HG02973 (cell line): ENCODE measurements at regions not wholly inside any gene's neighbourhood (a gene's known extent, or its start where the extent isn't known, plus 50 kb on each side); places are given as distances from the start of the nearest gene placed in this dataset.
"Not testable (repeated sequence)": the region's sequence is repeated elsewhere in the genome, so short reads cannot be mapped to it uniquely, and the experiment has no call there.

Source experiments
- ATAC-seq: cut with Tn5 transposase; IDR thresholded peaks from one replicate; pipeline ENCODE4 v1.9.1; 2021; ENCODE audit warnings: moderate library complexity; ENCODE audit not compliant: unreplicated experiment

GRCh38 chr6:140185991-140186390 is 811.5 kb upstream of the CITED2 start:
- ATAC-seq: no peak

GRCh38 chr6:140183881-140184280 is 809.4 kb upstream of the CITED2 start:
- no peak for ATAC-seq

DNA sequence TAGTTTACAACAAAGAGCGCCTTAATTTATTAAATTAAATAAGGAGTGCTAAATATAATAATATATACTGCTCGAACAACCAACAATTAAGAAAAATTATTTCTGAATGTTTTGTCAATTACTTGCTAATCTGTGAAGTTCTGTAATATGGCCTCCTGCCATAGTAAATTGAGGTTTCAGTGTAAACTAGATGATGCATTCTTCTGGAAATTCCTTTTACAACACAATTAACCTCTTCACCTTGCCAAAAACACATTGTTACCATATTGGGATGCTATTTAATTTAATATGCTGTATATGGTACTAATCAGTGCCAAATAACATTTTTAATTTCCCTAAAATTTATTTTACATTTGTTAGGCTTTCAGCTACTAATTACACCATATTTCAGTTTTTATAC is 808.4 kb upstream of the CITED2 start:
- ATAC-seq: no peak

- no peak for ATAC-seq
Measured at GRCh38 chr6:140181876-140182275, 807.4 kb upstream of the CITED2 start.

DNA sequence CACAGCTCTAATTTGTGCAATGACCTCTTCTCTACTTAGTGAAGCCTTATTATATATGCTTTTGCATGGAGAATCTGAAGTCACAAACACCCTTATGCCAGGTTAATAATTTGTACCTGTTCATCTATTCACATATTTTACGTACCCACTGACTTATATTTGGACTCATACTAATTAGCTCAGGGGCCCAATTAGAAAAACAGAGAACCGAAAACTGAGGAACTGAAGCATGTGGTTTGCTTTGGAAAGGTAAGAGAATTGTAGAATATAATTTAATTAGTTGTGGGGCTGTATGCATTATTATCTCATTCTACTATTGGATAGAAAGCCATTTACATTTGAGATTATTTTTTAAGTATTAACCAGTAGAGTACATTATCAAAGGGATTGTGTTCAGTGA is 805.9 kb upstream of the CITED2 start:
- no peak for ATAC-seq

DNA sequence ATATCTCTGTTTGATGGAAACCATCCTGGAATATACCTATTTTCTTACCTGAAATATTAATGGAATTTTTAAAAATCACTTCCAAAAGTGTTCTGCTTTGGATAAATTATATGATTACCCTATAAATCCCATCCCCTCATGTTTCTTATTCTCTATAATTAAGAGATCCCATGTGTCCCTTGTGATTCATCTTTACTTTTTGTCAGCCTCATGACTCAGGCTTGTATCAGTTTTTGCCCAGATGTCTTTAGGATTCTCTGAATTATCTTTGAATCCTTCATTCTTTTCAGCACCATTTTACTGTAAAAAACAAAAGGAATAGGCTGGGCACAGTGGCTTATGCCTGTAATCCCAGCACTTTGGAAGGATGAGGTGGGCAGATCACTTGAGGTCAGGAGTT is 804.5 kb upstream of the CITED2 start:
- no peak for ATAC-seq

- no peak for ATAC-seq
Measured at GRCh38 chr6:140178520-140178919, 804.1 kb upstream of the CITED2 start.

GRCh38 chr6:140176306-140176705 is 801.9 kb upstream of the CITED2 start:
- no peak for ATAC-seq

- ATAC-seq: no peak
Measured at GRCh38 chr6:140175486-140175885, 801.0 kb upstream of the CITED2 start.

GRCh38 chr6:140174524-140174923 is 800.1 kb upstream of the CITED2 start:
- no peak for ATAC-seq

DNA sequence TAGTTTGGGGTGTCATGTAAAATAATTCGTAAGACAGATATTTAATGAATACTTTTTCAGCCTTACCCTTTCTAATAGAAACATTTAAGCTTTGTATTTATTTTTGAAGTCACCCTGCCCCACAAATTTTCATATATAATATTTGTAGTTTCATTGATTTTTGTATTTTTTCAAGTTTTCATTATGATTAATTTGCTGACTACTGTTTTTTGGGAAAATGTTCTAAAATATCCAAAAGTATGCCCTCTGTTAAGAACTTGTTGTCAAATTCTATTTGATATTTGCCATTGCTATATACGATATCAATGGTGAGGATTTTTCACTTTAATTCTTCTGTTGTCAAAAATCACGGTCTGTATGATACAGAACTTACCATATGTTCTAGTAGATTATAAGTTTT is 793.9 kb upstream of the CITED2 start:
- no peak for ATAC-seq

GRCh38 chr6:140160909-140161308 is 786.5 kb upstream of the CITED2 start:
- no peak for ATAC-seq

GRCh38 chr6:140160494-140160893 is 786.0 kb upstream of the CITED2 start:
- ATAC-seq: no peak

DNA sequence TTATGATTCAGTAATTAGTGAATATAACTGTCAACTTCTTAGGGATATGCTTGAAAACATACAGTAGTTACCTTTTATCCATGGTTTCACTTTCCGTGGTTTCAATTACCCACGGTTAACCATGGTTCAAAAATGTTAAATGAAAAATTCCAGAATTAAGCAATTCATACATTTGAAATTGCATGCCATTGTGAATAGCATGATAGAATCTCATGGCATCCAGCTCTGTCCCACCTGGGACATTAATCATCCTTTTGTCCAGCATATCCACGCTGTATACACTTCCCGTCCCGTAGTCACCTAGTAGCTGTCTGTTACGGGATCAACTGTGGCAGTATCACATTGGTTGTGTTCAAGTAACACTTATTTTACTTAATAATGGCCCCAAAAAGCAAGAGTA is 781.7 kb upstream of the CITED2 start:
- ATAC-seq: no peak

DNA sequence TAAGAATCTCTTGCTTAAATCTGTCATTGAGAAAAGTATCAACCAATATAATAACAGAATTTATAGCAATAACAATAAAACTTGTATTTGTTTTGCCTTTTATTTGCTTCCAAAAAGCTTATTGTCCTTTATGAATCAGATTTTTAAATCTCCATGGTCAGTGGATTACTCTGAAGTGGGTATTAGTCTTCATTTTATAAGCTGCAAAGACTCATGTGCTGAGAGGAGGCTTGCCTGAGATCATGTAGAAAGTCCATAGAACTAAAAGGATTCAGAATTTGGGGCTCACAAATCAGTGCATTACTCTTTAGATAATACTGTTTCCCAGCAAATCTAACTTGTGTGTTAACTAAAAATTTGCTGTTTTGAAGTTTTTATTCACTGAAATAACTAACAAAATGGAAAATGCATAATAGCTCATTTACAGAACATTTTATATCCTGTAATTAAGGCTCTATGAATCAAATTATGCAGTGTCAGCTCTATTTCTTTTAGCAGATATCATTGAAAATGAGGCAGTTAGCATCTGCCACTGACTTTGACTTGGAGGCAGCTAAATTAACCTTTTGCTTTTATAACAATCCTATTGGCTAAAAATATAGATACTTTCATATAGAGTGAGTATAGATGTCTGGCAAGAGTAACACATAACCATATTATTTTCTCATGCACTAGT is 781.1 kb upstream of the CITED2 start:
- no peak for ATAC-seq

DNA sequence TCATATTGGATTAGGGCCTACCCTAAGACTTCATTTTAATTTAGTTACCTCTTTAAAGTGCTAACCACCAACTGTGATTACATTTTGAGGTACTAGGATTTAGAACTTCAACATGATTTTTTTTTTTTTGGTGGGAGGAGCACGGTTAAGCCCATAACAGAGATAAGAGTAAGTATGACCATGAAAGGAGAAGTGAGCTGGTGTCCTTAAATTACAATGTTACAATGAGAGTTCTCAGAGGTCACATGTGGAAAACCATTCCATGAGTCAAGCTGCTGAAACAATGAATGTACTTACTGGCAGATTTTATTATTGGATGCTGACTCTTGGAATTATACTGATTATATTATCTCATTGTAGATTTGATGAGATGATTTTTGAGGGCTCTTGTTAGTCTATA is 779.3 kb upstream of the CITED2 start:
- no peak for ATAC-seq

GRCh38 chr6:140147825-140148814 is 773.7 kb upstream of the CITED2 start:
- ATAC-seq: not testable (repeated sequence)

GRCh38 chr6:140140891-140141290 is 766.4 kb upstream of the CITED2 start:
- no peak for ATAC-seq

DNA sequence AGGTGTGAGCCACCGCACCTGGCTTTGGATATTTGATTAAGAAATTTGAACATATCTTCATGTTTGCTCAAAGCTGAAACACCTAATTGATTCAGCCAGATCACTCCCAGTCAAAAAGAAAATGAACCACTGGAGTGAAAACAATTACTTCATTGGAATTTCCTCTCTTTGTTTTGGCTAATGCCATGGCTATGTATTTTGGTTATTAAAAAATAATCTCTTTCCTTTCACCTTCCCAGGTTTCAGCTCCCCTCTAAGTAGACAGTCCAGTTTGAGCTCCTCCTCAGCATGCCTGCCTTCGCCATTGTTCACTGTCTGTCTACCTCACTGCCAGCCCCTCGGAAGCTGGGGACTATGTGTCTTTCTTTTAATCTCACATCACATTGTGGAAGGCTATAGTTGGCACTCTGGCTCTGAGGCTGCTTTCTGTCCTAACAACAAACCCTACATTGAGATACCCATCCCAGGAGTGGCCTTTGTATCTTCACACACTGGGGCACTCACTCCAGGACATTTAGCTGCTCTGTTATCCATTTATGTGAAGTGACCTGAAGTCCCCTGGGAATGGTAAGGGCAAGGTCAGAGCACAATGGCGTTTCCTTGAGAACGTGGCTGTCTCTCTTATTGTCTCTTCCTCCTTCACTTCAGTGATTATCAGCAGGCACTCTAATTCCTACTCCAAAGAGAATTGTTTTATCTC is 764.0 kb upstream of the CITED2 start:
- ATAC-seq: no peak

GRCh38 chr6:140134224-140134623 is 759.8 kb upstream of the CITED2 start:
- ATAC-seq: no peak

DNA sequence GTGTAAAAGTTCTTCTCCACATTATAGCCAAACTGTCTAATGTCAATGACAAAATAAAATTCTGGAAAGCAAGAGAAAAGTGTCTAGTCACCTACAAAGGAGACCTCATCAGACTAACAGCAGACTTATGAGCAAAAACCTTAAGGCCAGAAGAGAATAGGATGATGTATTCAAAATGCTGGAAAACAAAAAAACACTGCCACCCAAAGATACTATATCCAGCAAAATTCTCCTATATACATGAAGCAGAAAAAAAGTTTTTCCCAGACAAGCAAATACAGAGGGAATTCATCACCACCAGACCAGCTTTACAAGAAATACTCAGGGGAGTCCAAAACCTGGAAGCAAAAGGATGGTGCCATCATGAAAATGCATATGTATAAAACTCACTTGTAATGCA is 755.6 kb upstream of the CITED2 start:
- ATAC-seq: no peak

DNA sequence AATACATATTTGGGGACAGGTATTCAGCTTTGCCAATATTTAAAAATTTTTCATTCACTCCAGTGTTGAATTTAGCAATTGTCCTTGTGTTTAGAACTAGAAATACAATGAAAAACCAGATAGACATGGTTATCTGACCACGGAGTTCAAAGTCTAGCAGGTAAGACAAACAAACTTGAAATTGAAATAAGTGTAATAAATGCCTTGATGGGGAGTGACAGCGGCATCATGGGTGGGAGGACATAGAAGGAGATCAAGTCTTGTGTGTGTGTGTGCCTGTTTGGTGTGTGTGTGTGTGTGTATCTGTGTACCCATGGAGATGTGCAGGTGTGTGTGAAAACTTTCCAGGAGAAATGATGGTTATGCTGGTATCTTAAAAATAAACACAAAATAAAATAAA is 750.0 kb upstream of the CITED2 start:
- no peak for ATAC-seq
